WERI-Rb-1 (cell line): ENCODE measurements at regions not wholly inside any gene's neighbourhood (a gene's known extent, or its start where the extent isn't known, plus 50 kb on each side); places are given as distances from the start of the nearest gene placed in this dataset.
"Not testable (repeated sequence)": the region's sequence is repeated elsewhere in the genome, so short reads cannot be mapped to it uniquely, and the experiment has no call there.

Experiments used
- DNase-seq: peaks from one replicate; pipeline ENCODE4 v3.0.0-alpha.2; 2020
- H3K27ac ChIP-seq: fragments of 250-450 bp; sonication (Bioruptor Pico); 2 replicates; pipeline ENCODE4 v1.5.1; 2020; ENCODE audit warnings: mild to moderate bottlenecking, moderate library complexity
- H3K27me3 ChIP-seq: fragments of 250-450 bp; sonication (Bioruptor Pico); 2 replicates; pipeline ENCODE4 v1.5.1; 2021; ENCODE audit warnings: mild to moderate bottlenecking, low read depth, moderate library complexity; ENCODE audit not compliant: insufficient read depth, severe bottlenecking
- H3K36me3 ChIP-seq: fragments of 250-450 bp; sonication (Bioruptor Pico); 2 replicates; pipeline ENCODE4 v1.5.1; 2020; ENCODE audit warnings: mild to moderate bottlenecking, moderate library complexity
- H3K4me3 ChIP-seq: 2 replicates; pipeline ENCODE4 v1.5.1; 2011; ENCODE audit warnings: low read depth, mild to moderate bottlenecking, control low read depth, low read length
- H3K9me3 ChIP-seq: fragments of 250-450 bp; sonication (Bioruptor Pico); 2 replicates; pipeline ENCODE4 v1.5.1; 2021; ENCODE audit warnings: mild to moderate bottlenecking, moderate library complexity; ENCODE audit not compliant: severe bottlenecking
- CTCF ChIP-seq: IDR thresholded peaks from 2 replicates; pipeline ENCODE4 v1.5.1; 2011; ENCODE audit warnings: low read depth, mild to moderate bottlenecking, control low read depth, inconsistent platforms, low read length

- Histone ChIP-seq H3K9me3 (peaks cover 4% of the 10 kb centered on the region), H3K36me3 (no peaks in the 10 kb centered on the region)
- no peak for TF ChIP-seq CTCF
Observed at GRCh38 chr1:143553627-143554026, 418.2 kb downstream of the FAM72C start.

GRCh38 chr1:143504703-143505102 lies 467.1 kb downstream of the FAM72C start:
- H3K27me3 ChIP-seq, H3K27ac ChIP-seq, H3K9me3 ChIP-seq, H3K4me3 ChIP-seq, H3K36me3 ChIP-seq, DNase-seq: not testable (repeated sequence)

More at GRCh38 chr1:143553627-143554026, 418.2 kb downstream of the FAM72C start:
- Histone ChIP-seq H3K27ac (no peak overlapping the region), H3K27me3 (peaks cover 55% of the 10 kb centered on the region), H3K4me3 (no peak overlapping the region)
- DNase-seq, result no peak

- not testable (repeated sequence) for H3K36me3 ChIP-seq, DNase-seq, H3K9me3 ChIP-seq, H3K27me3 ChIP-seq, H3K27ac ChIP-seq, H3K4me3 ChIP-seq
Observed at GRCh38 chr1:143504080-143504479, 467.7 kb downstream of the FAM72C start.

- not testable (repeated sequence) for DNase-seq, H3K36me3 ChIP-seq, H3K4me3 ChIP-seq, H3K27me3 ChIP-seq, H3K27ac ChIP-seq, H3K9me3 ChIP-seq
Observed at GRCh38 chr1:143503048-143503447, 468.7 kb downstream of the FAM72C start.

GRCh38 chr1:143502038-143502437 lies 469.7 kb downstream of the FAM72C start:
- not testable (repeated sequence) for H3K4me3 ChIP-seq, DNase-seq, H3K9me3 ChIP-seq, H3K27ac ChIP-seq, H3K27me3 ChIP-seq, H3K36me3 ChIP-seq

- DNase-seq, H3K27me3 ChIP-seq, H3K36me3 ChIP-seq, H3K9me3 ChIP-seq, H3K27ac ChIP-seq: not testable (repeated sequence)
- peak overlapping the region; percentile 28 for H3K4me3 ChIP-seq
Observed at GRCh38 chr1:143498059-143498749, 473.6 kb downstream of the FAM72C start.

- peak overlapping the region; percentile 49 for H3K4me3 ChIP-seq
- peaks cover 3% of the 10 kb centered on the region for H3K27me3 ChIP-seq
- DNase-seq, result peak; percentile 8
Observed at GRCh38 chr1:143497374-143497747, 474.4 kb downstream of the FAM72C start.

GRCh38 chr1:143496526-143497373 lies 475.0 kb downstream of the FAM72C start:
- peak overlapping the region; percentile 49 for H3K4me3 ChIP-seq
- not testable (repeated sequence) for H3K27ac ChIP-seq, H3K27me3 ChIP-seq, H3K36me3 ChIP-seq, H3K9me3 ChIP-seq, DNase-seq

More at GRCh38 chr1:143497374-143497747, 474.4 kb downstream of the FAM72C start:
- H3K36me3 ChIP-seq, result no peaks in the 10 kb centered on the region
- H3K9me3 ChIP-seq, result no peaks in the 10 kb centered on the region
- H3K27ac ChIP-seq, result no peak overlapping the region
- no peak for TF ChIP-seq CTCF
